ENCODE measurements at regions not wholly inside any gene's neighbourhood (a gene's known extent, or its start where the extent isn't known, plus 50 kb on each side); places are given as distances from the start of the nearest gene placed in this dataset.
"Not testable (repeated sequence)": the region's sequence is repeated elsewhere in the genome, so short reads cannot be mapped to it uniquely, and the experiment has no call there.

- TF ChIP-seq CTCF (IDR thresholded peaks at IDR 0.05; ENCODE audit: insufficient read depth, missing control alignments): no peak
- no peak for FAIRE-seq
- no peak for DNase-seq (ENCODE audit: insufficient read length, low spot score)
These were observed 950.1 kb downstream of the TRIB2 start for GRCh38 chr2:13666582-13667414.

- no peak for DNase-seq (ENCODE audit: insufficient read length, low spot score)
- no peak for FAIRE-seq
- TF ChIP-seq CTCF (IDR thresholded peaks at IDR 0.05; ENCODE audit: insufficient read depth, missing control alignments): no peak
These were observed 950.6 kb downstream of the TRIB2 start for GRCh38 chr2:13667415-13667757.

GRCh38 chr2:13669607-13670006 is 952.9 kb downstream of the TRIB2 start:
- TF ChIP-seq CTCF (IDR thresholded peaks at IDR 0.05; ENCODE audit: insufficient read depth, missing control alignments): no peak
- DNase-seq (ENCODE audit: insufficient read length, low spot score) (no peak), FAIRE-seq (no peak)

GRCh38 chr2:13673821-13674220 is 957.1 kb downstream of the TRIB2 start:
- not testable (repeated sequence) for FAIRE-seq; DNase-seq (ENCODE audit: insufficient read length, low spot score)

- FAIRE-seq: no peak
- no peak for TF ChIP-seq CTCF (IDR thresholded peaks at IDR 0.05; ENCODE audit: insufficient read depth, missing control alignments)
- no peak for DNase-seq (ENCODE audit: insufficient read length, low spot score)
These were observed 956.2 kb upstream of the LRATD1 start for GRCh38 chr2:13676269-13676668.

GRCh38 chr2:13681936-13682335 is 950.6 kb upstream of the LRATD1 start:
- FAIRE-seq: no peak
- no peak for TF ChIP-seq CTCF (IDR thresholded peaks at IDR 0.05; ENCODE audit: insufficient read depth, missing control alignments)

GRCh38 chr2:13682540-13683272 is 949.8 kb upstream of the LRATD1 start:
- TF ChIP-seq CTCF (IDR thresholded peaks at IDR 0.05; ENCODE audit: insufficient read depth, missing control alignments): no peak
- FAIRE-seq (no peak), DNase-seq (ENCODE audit: insufficient read length, low spot score) (no peak)

More at GRCh38 chr2:13681936-13682335, 950.6 kb upstream of the LRATD1 start:
- no peak for DNase-seq (ENCODE audit: insufficient read length, low spot score)

Data from D721Med (cell line).